Left lung (tissue), 4 donors: ENCODE measurements at regions not wholly inside any gene's neighbourhood (a gene's known extent, or its start where the extent isn't known, plus 50 kb on each side); places are given as distances from the start of the nearest gene placed in this dataset.

ENCODE experiments used
- ATAC-seq: fragments of 200-7000 bp; cut with Tn5 transposase; one replicate; pipeline ENCODE4 v1.9.1; 2020; ENCODE audit warnings: moderate library complexity
- DNase-seq, 4 donors: peaks; one replicate each; pipeline ENCODE4 v3.0.0-alpha.2; 2013 to 2020
- H3K27ac ChIP-seq, 2 donors: fragments of 200-600 bp; sonication (generic) in 1 of 2; one replicate each; pipeline versions ENCODE4 v1.5.0 to v1.8.0; 2020 to 2021
- H3K27me3 ChIP-seq, 2 donors: fragments of 200-600 bp; sonication (generic) in 1 of 2; one replicate each; pipeline versions ENCODE4 v1.5.0 to v1.8.0; 2020 to 2021
- H3K36me3 ChIP-seq, 2 donors: fragments of 200-600 bp; sonication (generic) in 1 of 2; one replicate each; pipeline versions ENCODE4 v1.5.0 to v1.8.0; 2020 to 2021
- H3K4me1 ChIP-seq, 2 donors: fragments of 200-600 bp; one replicate each; pipeline ENCODE4 v1.8.0; 2021
- H3K4me3 ChIP-seq, 2 donors: fragments of 200-600 bp; sonication (generic) in 1 of 2; one replicate each; pipeline versions ENCODE4 v1.5.0 to v1.8.0; 2020 to 2021; ENCODE audit warnings: mild to moderate bottlenecking in 1 of 2
- H3K9me3 ChIP-seq, 2 donors: fragments of 200-600 bp; sonication (generic) in 1 of 2; one replicate each; pipeline versions ENCODE4 v1.5.0 to v1.8.0; 2020 to 2021
- CTCF ChIP-seq, 2 donors: fragments of 200-600 bp; sonication (generic) in 1 of 2; IDR thresholded peaks; one replicate each; pipeline versions ENCODE4 v1.5.0 to v1.8.0; 2021; ENCODE audit warnings: antibody characterized with exemption in 2 of 2
- intact Hi-C, 2 donors: fragments of 100-400 bp; cut with DNase I; formaldehyde crosslinking; loops; one replicate each; pipeline versions ENCODE4 v1.11.2 to v1.14.2; 2022
- donor health status: DM: no; HTN: yes; CAD: no.
- donor health status: DM: no; HTN: no; CAD: no.

GRCh38 chr13:58235454-58235853 is 603.9 kb downstream of the PCDH17 start:
- no peak for DNase-seq
- no peaks in the 10 kb centered on the region for H3K4me1 ChIP-seq
- intact Hi-C loops = no loop called here

GRCh38 chr13:58238972-58239773 is 607.6 kb downstream of the PCDH17 start:
- no peak overlapping the region for H3K27ac ChIP-seq
- intact Hi-C loops = no loop called here
- H3K9me3 ChIP-seq = peaks cover 0 to 24% of the 10 kb centered on the region in 2 donors
- DNase-seq (peak in 1 of 4 donors; percentile 36), ATAC-seq (no peak)
- TF ChIP-seq CTCF (IDR thresholded peaks at IDR 0.05) = no peak
- no peaks in the 10 kb centered on the region for H3K36me3 ChIP-seq
- no peak overlapping the region for H3K4me3 ChIP-seq
- no peaks in the 10 kb centered on the region for H3K4me1 ChIP-seq
- H3K27me3 ChIP-seq = no peaks in the 10 kb centered on the region

More at GRCh38 chr13:58235454-58235853, 603.9 kb downstream of the PCDH17 start:
- Histone ChIP-seq H3K36me3 (no peaks in the 10 kb centered on the region), H3K9me3 (peaks cover 0 to 6% of the 10 kb centered on the region in 2 donors), H3K27ac (no peak overlapping the region), H3K27me3 (no peaks in the 10 kb centered on the region), H3K4me3 (no peak overlapping the region)
- ATAC-seq = no peak
- TF ChIP-seq CTCF (IDR thresholded peaks at IDR 0.05) = no peak

GRCh38 chr13:58239774-58240268 is 608.3 kb downstream of the PCDH17 start:
- DNase-seq (peak in 1 of 4 donors; percentile 47), ATAC-seq (no peak)
- no peak overlapping the region for H3K27ac ChIP-seq
- intact Hi-C loops = no loop called here
- no peak for TF ChIP-seq CTCF (IDR thresholded peaks at IDR 0.05)
- no peaks in the 10 kb centered on the region for H3K36me3 ChIP-seq
- no peak overlapping the region for H3K4me3 ChIP-seq
- H3K9me3 ChIP-seq = peaks cover 0 to 30% of the 10 kb centered on the region in 2 donors
- H3K27me3 ChIP-seq = no peaks in the 10 kb centered on the region
- H3K4me1 ChIP-seq = no peaks in the 10 kb centered on the region

- no peak for DNase-seq
- Histone ChIP-seq H3K27ac (no peak overlapping the region), H3K9me3 (peaks cover 0 to 13% of the 10 kb centered on the region in 2 donors), H3K27me3 (no peaks in the 10 kb centered on the region), H3K36me3 (no peaks in the 10 kb centered on the region), H3K4me3 (no peak overlapping the region), H3K4me1 (no peaks in the 10 kb centered on the region)
- ATAC-seq = no peak
- intact Hi-C loops = no loop called here
- no peak for TF ChIP-seq CTCF (IDR thresholded peaks at IDR 0.05)
Measured at GRCh38 chr13:58247080-58247479, 615.5 kb downstream of the PCDH17 start.

- ATAC-seq = no peak
- intact Hi-C loops = no loop called here
Measured at GRCh38 chr13:58254943-58255342, 623.4 kb downstream of the PCDH17 start.

More at GRCh38 chr13:58254943-58255342, 623.4 kb downstream of the PCDH17 start:
- H3K36me3 ChIP-seq = no peaks in the 10 kb centered on the region
- no peak overlapping the region for H3K4me3 ChIP-seq
- H3K27ac ChIP-seq = no peak overlapping the region
- H3K27me3 ChIP-seq = no peaks in the 10 kb centered on the region
- TF ChIP-seq CTCF (IDR thresholded peaks at IDR 0.05) = no peak
- H3K9me3 ChIP-seq = no peaks in the 10 kb centered on the region
- no peak for DNase-seq
- H3K4me1 ChIP-seq = no peaks in the 10 kb centered on the region
